GM18907 (cell line): ENCODE measurements at regions not wholly inside any gene's neighbourhood (a gene's known extent, or its start where the extent isn't known, plus 50 kb on each side); places are given as distances from the start of the nearest gene placed in this dataset.
"Not testable (repeated sequence)": the region's sequence is repeated elsewhere in the genome, so short reads cannot be mapped to it uniquely, and the experiment has no call there.

Experiments
- ATAC-seq: cut with Tn5 transposase; IDR thresholded peaks from one replicate; pipeline ENCODE4 v1.9.1; 2021; ENCODE audit warnings: mild to moderate bottlenecking, moderate library complexity; ENCODE audit not compliant: unreplicated experiment

GRCh38 chr16:29246091-29246490, 160.4 kb downstream of the NPIPB11 start:
- not testable (repeated sequence) for ATAC-seq

GRCh38 chr16:29237971-29238370, 168.5 kb downstream of the NPIPB11 start:
- no peak for ATAC-seq

- not testable (repeated sequence) for ATAC-seq
Observed at GRCh38 chr16:29237495-29237894, 169.0 kb downstream of the NPIPB11 start.

GRCh38 chr16:29237023-29237422, 169.5 kb downstream of the NPIPB11 start:
- not testable (repeated sequence) for ATAC-seq

- not testable (repeated sequence) for ATAC-seq
Observed at GRCh38 chr16:29235836-29236370, 170.6 kb downstream of the NPIPB11 start.

- not testable (repeated sequence) for ATAC-seq
Observed at GRCh38 chr16:29234536-29235275, 171.8 kb downstream of the NPIPB11 start.

- ATAC-seq, result not testable (repeated sequence)
Observed at GRCh38 chr16:29233705-29234404, 172.7 kb downstream of the NPIPB11 start.

- ATAC-seq, result no peak
Observed at GRCh38 chr16:29232811-29233704, 173.5 kb downstream of the NPIPB11 start.

- ATAC-seq, result not testable (repeated sequence)
Observed at GRCh38 chr16:29232160-29232705, 174.3 kb downstream of the NPIPB11 start.

- ATAC-seq, result no peak
Observed at GRCh38 chr16:29231244-29231643, 175.3 kb downstream of the NPIPB11 start.

- ATAC-seq, result no peak
Observed at GRCh38 chr16:29230671-29231096, 175.8 kb downstream of the NPIPB11 start.

- not testable (repeated sequence) for ATAC-seq
Observed at GRCh38 chr16:29230006-29230668, 176.4 kb downstream of the NPIPB11 start.

- not testable (repeated sequence) for ATAC-seq
Observed at GRCh38 chr16:29229616-29230005, 176.9 kb downstream of the NPIPB11 start.

GRCh38 chr16:29228664-29229611, 177.6 kb downstream of the NPIPB11 start:
- not testable (repeated sequence) for ATAC-seq

- not testable (repeated sequence) for ATAC-seq
Observed at GRCh38 chr16:29227751-29228663, 178.5 kb downstream of the NPIPB11 start.

- no peak for ATAC-seq
Observed at GRCh38 chr16:29226782-29227181, 179.7 kb downstream of the NPIPB11 start.

- ATAC-seq, result not testable (repeated sequence)
Observed at GRCh38 chr16:29224675-29225074, 181.8 kb downstream of the NPIPB11 start.

- ATAC-seq, result not testable (repeated sequence)
Observed at GRCh38 chr16:29222615-29223014, 183.9 kb downstream of the NPIPB11 start.
